CD4-positive, alpha-beta memory T cell (primary cell): ENCODE measurements at regions not wholly inside any gene's neighbourhood (a gene's known extent, or its start where the extent isn't known, plus 50 kb on each side); places are given as distances from the start of the nearest gene placed in this dataset.
"Not testable (repeated sequence)": the region's sequence is repeated elsewhere in the genome, so short reads cannot be mapped to it uniquely, and the experiment has no call there.

Experiments
- CTCF ChIA-PET: fragments of 350-600 bp; sonication (Branson Sonifier 250); formaldehyde crosslinking; loops from one replicate; lab custom pipeline; 2021; ENCODE audit warnings: inconsistent platforms; ENCODE audit not compliant: partially characterized antibody; lab: Charles Lee
- POLR2A ChIA-PET: fragments of 350-600 bp; sonication (Branson Sonifier 250); formaldehyde crosslinking; loops from one replicate; lab custom pipeline; 2021; ENCODE audit not compliant: partially characterized antibody; lab: Charles Lee
- DNase-seq, 5 donors: peaks; one replicate each; pipeline versions ENCODE4 v3.0.0 to v3.0.0-alpha.2; 2020 to 2022; ENCODE audit warnings: mixed read lengths in 1 of 5
- H3K27ac ChIP-seq: one replicate; pipeline ENCODE4 v1.7.0; 2013; ENCODE audit warnings: low read depth, low read length
- H3K27me3 ChIP-seq: 2 replicates; pipeline ENCODE4 v1.7.0; 2013; ENCODE audit warnings: mild to moderate bottlenecking, low read length, moderate library complexity; ENCODE audit not compliant: insufficient read depth
- H3K36me3 ChIP-seq: 2 replicates; pipeline ENCODE4 v1.7.0; 2013; ENCODE audit warnings: mild to moderate bottlenecking, low read length, moderate library complexity; ENCODE audit not compliant: insufficient read depth
- H3K4me1 ChIP-seq: 2 replicates; pipeline ENCODE4 v1.7.0; 2013; ENCODE audit warnings: mild to moderate bottlenecking, low read length, moderate library complexity; ENCODE audit not compliant: insufficient read depth
- H3K4me3 ChIP-seq, 2 donors: one replicate each; pipeline ENCODE4 v1.7.0; 2013; ENCODE audit warnings: low read length in 2 of 2, mild to moderate bottlenecking in 1 of 2
- H3K9me3 ChIP-seq, 2 donors: one replicate each; pipeline ENCODE4 v1.7.0; 2013; ENCODE audit warnings: low read length in 2 of 2, control low read depth in 1 of 2; ENCODE audit not compliant: control insufficient read depth in 1 of 2
- H3K27ac Mint-ChIP-seq, 7 donors: one replicate each; pipeline ENCODE4 v1.8.0; 2020 to 2021; ENCODE audit warnings: mixed read lengths in 7 of 7, mild to moderate bottlenecking in 6 of 7, inconsistent platforms in 3 of 7, moderate library complexity in 3 of 7
- H3K27me3 Mint-ChIP-seq, 2 donors: one replicate each; pipeline ENCODE4 v1.8.0; 2020 to 2021; ENCODE audit warnings: mixed read lengths in 2 of 2
- H3K36me3 Mint-ChIP-seq, 2 donors: one replicate each; pipeline ENCODE4 v1.8.0; 2020 to 2021; ENCODE audit warnings: mixed read lengths in 2 of 2, inconsistent platforms in 1 of 2, mild to moderate bottlenecking in 1 of 2
- H3K4me1 Mint-ChIP-seq, 4 donors: one replicate each; pipeline ENCODE4 v1.8.0; 2020 to 2021; ENCODE audit warnings: mixed read lengths in 4 of 4, mild to moderate bottlenecking in 1 of 4
- H3K4me3 Mint-ChIP-seq, 8 donors: one replicate each; pipeline ENCODE4 v1.8.0; 2020 to 2021; ENCODE audit warnings: mixed read lengths in 8 of 8, mild to moderate bottlenecking in 7 of 8, moderate library complexity in 6 of 8, inconsistent platforms in 3 of 8
- H3K9me3 Mint-ChIP-seq, 8 donors: one replicate each; pipeline ENCODE4 v1.8.0; 2020 to 2021; ENCODE audit warnings: mixed read lengths in 8 of 8, mild to moderate bottlenecking in 5 of 8, inconsistent platforms in 3 of 8, moderate library complexity in 1 of 8
- intact Hi-C: fragments of 100-400 bp; cut with micrococcal nuclease; formaldehyde crosslinking; loops from one replicate; pipeline ENCODE4 v1.15.1; 2023

DNA sequence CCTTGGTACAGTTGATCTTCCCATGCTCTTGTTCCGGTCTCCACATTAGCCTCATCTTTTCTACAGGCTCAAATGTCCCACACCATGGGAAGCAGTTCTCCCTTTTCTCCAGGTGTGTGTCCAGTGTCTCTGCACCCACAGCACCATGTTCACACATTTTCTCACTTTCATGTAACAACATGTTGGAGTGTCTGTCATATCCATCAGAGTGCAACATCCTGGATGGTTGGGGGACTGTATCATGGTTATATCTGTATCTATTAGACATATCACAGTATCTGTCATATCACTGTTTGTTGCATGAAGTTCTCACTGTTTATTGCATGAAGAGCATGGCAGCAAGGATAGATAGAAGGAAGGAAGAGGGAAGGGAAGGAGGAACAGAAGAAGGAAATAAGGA, 635.6 kb downstream of the EPM2A start:
- ChIA-PET CTCF (no interaction called here), POLR2A (no interaction called here)
- Mint-ChIP-seq H3K36me3 (no peaks in the 10 kb centered on the region), H3K27me3 (peaks cover 2% of the 10 kb centered on the region in 2 donors), H3K4me1 (no peaks in the 10 kb centered on the region), H3K4me3 (no peak overlapping the region), H3K9me3 (peaks cover 0 to 33% (median 17%) of the 10 kb centered on the region in 8 donors), H3K27ac (no peak overlapping the region)
- H3K9me3 ChIP-seq, result no peaks in the 10 kb centered on the region
- H3K27ac ChIP-seq, result no peak overlapping the region
- H3K4me3 ChIP-seq, result no peak overlapping the region
- intact Hi-C loops, result no loop called here
- H3K36me3 ChIP-seq, result no peaks in the 10 kb centered on the region
- H3K4me1 ChIP-seq, result no peaks in the 10 kb centered on the region
- H3K27me3 ChIP-seq, result no peaks in the 10 kb centered on the region
- DNase-seq, result no peak

- Mint-ChIP-seq H3K27ac (no peak overlapping the region), H3K36me3 (no peaks in the 10 kb centered on the region), H3K4me1 (no peaks in the 10 kb centered on the region), H3K9me3 (no peaks in the 10 kb centered on the region), H3K4me3 (no peak overlapping the region), H3K27me3 (peaks cover 3 to 10% of the 10 kb centered on the region in 2 donors)
- Histone ChIP-seq H3K4me1 (no peaks in the 10 kb centered on the region), H3K4me3 (no peak overlapping the region), H3K27me3 (no peaks in the 10 kb centered on the region), H3K27ac (no peak overlapping the region), H3K9me3 (no peaks in the 10 kb centered on the region), H3K36me3 (no peaks in the 10 kb centered on the region)
- intact Hi-C loops, result no loop called here
- CTCF ChIA-PET, result no interaction called here
- no peak for DNase-seq
- POLR2A ChIA-PET, result no interaction called here
Observed at GRCh38 chr6:145110109-145110508, 625.2 kb downstream of the EPM2A start.

DNA sequence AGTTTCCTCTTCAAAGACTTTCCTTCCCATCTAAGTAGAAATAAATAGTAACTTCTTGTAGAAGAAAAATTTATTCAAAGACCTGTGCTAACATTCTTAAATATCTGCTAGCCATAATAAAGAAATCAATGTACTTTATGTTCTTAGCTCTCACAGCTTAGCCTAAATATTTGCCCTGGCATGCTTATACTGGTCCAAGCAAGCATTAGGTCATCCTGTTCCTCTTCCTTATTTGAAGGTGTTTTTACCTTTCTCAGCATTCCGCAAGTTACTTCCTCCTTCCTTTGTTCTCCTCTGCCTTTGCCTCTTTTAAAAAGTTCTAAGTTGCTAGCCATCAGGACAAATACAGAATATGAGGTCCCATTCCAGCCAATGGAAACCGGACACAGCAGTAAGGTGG, 623.9 kb downstream of the EPM2A start:
- H3K36me3 Mint-ChIP-seq, H3K27ac Mint-ChIP-seq, H3K27me3 ChIP-seq, H3K27ac ChIP-seq, H3K4me3 ChIP-seq, DNase-seq, POLR2A ChIA-PET, CTCF ChIA-PET, H3K36me3 ChIP-seq, H3K4me3 Mint-ChIP-seq, H3K4me1 ChIP-seq, H3K9me3 ChIP-seq, H3K4me1 Mint-ChIP-seq, H3K9me3 Mint-ChIP-seq, intact Hi-C loops: not testable (repeated sequence)
- H3K27me3 Mint-ChIP-seq, result peaks cover 3 to 10% of the 10 kb centered on the region in 2 donors

DNA sequence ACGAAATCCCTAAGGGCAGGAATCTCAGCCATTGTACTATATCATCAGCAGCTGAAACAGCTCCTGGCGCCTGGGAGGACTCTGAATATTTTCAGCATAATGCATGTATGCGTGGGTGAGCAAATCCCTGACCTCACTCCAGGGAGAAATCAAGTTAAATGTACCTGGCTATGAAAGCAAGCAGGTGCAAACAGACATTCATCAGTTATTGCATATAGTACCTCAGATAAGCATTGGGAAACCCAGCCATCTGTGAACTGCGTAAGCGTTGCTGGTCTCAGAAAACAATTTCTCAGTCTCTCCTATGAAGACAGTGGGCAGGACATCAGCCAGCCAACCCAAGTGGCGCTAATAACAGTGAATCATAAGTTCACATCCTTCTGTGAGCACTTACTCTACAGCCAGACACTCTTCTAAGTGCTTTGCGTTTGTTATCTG, 622.6 kb downstream of the EPM2A start:
- CTCF ChIA-PET, result no interaction called here
- intact Hi-C loops, result no loop called here
- Histone ChIP-seq H3K4me1 (no peaks in the 10 kb centered on the region), H3K9me3 (no peaks in the 10 kb centered on the region), H3K4me3 (no peak overlapping the region), H3K27ac (no peak overlapping the region), H3K27me3 (no peaks in the 10 kb centered on the region), H3K36me3 (no peaks in the 10 kb centered on the region)
- Mint-ChIP-seq H3K36me3 (no peaks in the 10 kb centered on the region), H3K4me3 (no peak overlapping the region), H3K9me3 (no peaks in the 10 kb centered on the region), H3K27me3 (peaks cover 1 to 6% of the 10 kb centered on the region in 2 donors), H3K27ac (no peak overlapping the region), H3K4me1 (no peaks in the 10 kb centered on the region)
- POLR2A ChIA-PET, result no interaction called here
- DNase-seq, result no peak

GRCh38 chr6:145115638-145116037, 619.7 kb downstream of the EPM2A start:
- no peaks in the 10 kb centered on the region for H3K9me3 Mint-ChIP-seq
- no peak for DNase-seq
- H3K4me3 Mint-ChIP-seq, result no peak overlapping the region
- no peak overlapping the region for H3K27ac Mint-ChIP-seq
- ChIA-PET POLR2A (no interaction called here), CTCF (no interaction called here)
- H3K4me3 ChIP-seq, result no peak overlapping the region
- no peaks in the 10 kb centered on the region for H3K36me3 Mint-ChIP-seq
- no peaks in the 10 kb centered on the region for H3K27me3 ChIP-seq
- peaks cover 0 to 4% of the 10 kb centered on the region in 2 donors for H3K27me3 Mint-ChIP-seq
- intact Hi-C loops, result no loop called here
- H3K4me1 Mint-ChIP-seq, result no peaks in the 10 kb centered on the region
- no peak overlapping the region for H3K27ac ChIP-seq
- no peaks in the 10 kb centered on the region for H3K4me1 ChIP-seq
- no peaks in the 10 kb centered on the region for H3K36me3 ChIP-seq
- H3K9me3 ChIP-seq, result no peaks in the 10 kb centered on the region

GRCh38 chr6:145116591-145117178, 618.6 kb downstream of the EPM2A start:
- Mint-ChIP-seq H3K27me3 (peaks cover 0 to 4% of the 10 kb centered on the region in 2 donors), H3K4me1 (no peaks in the 10 kb centered on the region), H3K27ac (no peak overlapping the region), H3K4me3 (no peak overlapping the region), H3K36me3 (no peaks in the 10 kb centered on the region), H3K9me3 (no peaks in the 10 kb centered on the region)
- intact Hi-C loops, result no loop called here
- Histone ChIP-seq H3K36me3 (no peaks in the 10 kb centered on the region), H3K4me1 (no peaks in the 10 kb centered on the region), H3K4me3 (no peak overlapping the region), H3K27me3 (no peaks in the 10 kb centered on the region), H3K27ac (no peak overlapping the region), H3K9me3 (no peaks in the 10 kb centered on the region)
- DNase-seq, result no peak
- ChIA-PET CTCF (no interaction called here), POLR2A (no interaction called here)

DNA sequence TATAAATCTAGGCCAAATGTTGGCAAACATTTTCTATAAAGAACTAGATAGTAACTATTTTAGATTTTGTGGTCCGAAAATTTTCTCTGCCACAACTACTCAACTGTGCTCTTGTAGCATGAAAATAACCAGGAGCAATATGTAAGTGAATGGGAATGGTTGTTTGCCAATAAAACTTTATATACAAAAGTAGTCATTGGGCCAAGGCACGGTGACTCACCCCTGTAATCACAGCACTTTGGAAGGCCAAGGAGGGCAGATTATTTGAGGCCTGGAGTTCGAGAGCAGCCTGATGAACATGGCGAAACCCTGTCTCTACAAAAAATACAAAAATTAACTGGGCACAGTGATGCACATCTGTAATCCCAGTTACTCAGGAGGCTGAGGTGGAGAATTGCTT, 617.1 kb downstream of the EPM2A start:
- no peak overlapping the region for H3K4me3 ChIP-seq
- no peaks in the 10 kb centered on the region for H3K27me3 ChIP-seq
- intact Hi-C loops, result no loop called here
- no peaks in the 10 kb centered on the region for H3K36me3 Mint-ChIP-seq
- no peaks in the 10 kb centered on the region for H3K36me3 ChIP-seq
- no peaks in the 10 kb centered on the region for H3K9me3 ChIP-seq
- CTCF ChIA-PET, result no interaction called here
- no peak overlapping the region for H3K27ac Mint-ChIP-seq
- no peak overlapping the region for H3K4me3 Mint-ChIP-seq
- peaks cover 0 to 3% (median 0%) of the 10 kb centered on the region in 8 donors for H3K9me3 Mint-ChIP-seq
- H3K4me1 ChIP-seq, result no peaks in the 10 kb centered on the region
- H3K27ac ChIP-seq, result no peak overlapping the region
- no peak for DNase-seq
- no peaks in the 10 kb centered on the region for H3K27me3 Mint-ChIP-seq
- POLR2A ChIA-PET, result no interaction called here
- no peaks in the 10 kb centered on the region for H3K4me1 Mint-ChIP-seq

- intact Hi-C loops, result no loop called here
- H3K9me3 Mint-ChIP-seq, result peaks cover 0 to 5% (median under 1%) of the 10 kb centered on the region in 8 donors
- no peak for DNase-seq
- Histone ChIP-seq H3K36me3 (no peaks in the 10 kb centered on the region), H3K4me1 (no peaks in the 10 kb centered on the region), H3K27ac (no peak overlapping the region), H3K4me3 (no peak overlapping the region), H3K9me3 (no peaks in the 10 kb centered on the region), H3K27me3 (no peaks in the 10 kb centered on the region)
- peaks cover 0 to 2% of the 10 kb centered on the region in 2 donors for H3K27me3 Mint-ChIP-seq
- no peaks in the 10 kb centered on the region for H3K36me3 Mint-ChIP-seq
- ChIA-PET POLR2A (no interaction called here), CTCF (no interaction called here)
- no peak overlapping the region for H3K27ac Mint-ChIP-seq
- H3K4me1 Mint-ChIP-seq, result no peaks in the 10 kb centered on the region
- H3K4me3 Mint-ChIP-seq, result no peak overlapping the region
Observed at GRCh38 chr6:145119081-145119480, 616.2 kb downstream of the EPM2A start.
